ENCODE measurements at regions not wholly inside any gene's neighbourhood (a gene's known extent, or its start where the extent isn't known, plus 50 kb on each side); places are given as distances from the start of the nearest gene placed in this dataset.

GRCh38 chr7:35508623-35509400 is 186.1 kb downstream of the HERPUD2 start:
- TF ChIP-seq POLR2A (IDR thresholded peaks at IDR 0.05) (no peak), CTCF (IDR thresholded peaks at IDR 0.05) (no peak)
